Esophagus squamous epithelium (tissue), 4 donors: ENCODE measurements at regions not wholly inside any gene's neighbourhood (a gene's known extent, or its start where the extent isn't known, plus 50 kb on each side); places are given as distances from the start of the nearest gene placed in this dataset.

Experiments
- POLR2A ChIP-seq, 4 donors: fragments of 450-650 bp; IDR thresholded peaks; one replicate each; pipeline ENCODE4 v1.6.1; 2017; ENCODE audit warnings: antibody characterized with exemption in 4 of 4, mild to moderate bottlenecking in 4 of 4, moderate library complexity in 3 of 4
- TF ChIP-seq, protein P1 (sequence below), 6 experiments: fragments of 450-650 bp in 4 of 6; fragments of 200-600 bp in 2 of 6; sonication (generic) in 2 of 6; IDR thresholded peaks; one replicate each; pipeline ENCODE4 v1.5.1; 2016 to 2019; ENCODE audit warnings: antibody characterized with exemption in 6 of 6, mild to moderate bottlenecking in 4 of 6, moderate library complexity in 4 of 6

DNA sequence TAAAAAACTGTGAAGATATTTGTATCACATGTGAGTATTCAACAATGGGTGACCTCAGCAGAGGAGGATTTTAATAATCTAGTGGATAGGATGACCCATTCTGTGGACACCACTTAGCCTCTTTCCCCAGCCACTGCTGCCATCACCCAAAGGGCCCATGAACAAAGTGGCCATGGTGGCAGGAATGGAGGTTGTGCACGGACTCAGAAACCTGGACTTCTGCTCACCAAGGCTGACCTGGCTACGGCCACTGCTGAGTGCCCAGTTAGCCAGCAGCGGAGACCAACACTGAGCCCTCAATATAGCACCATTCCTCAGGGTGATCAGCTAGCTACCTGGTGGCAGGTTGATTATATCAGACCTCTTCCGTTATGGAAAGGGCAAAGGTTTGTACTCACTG lies 1410.4 kb upstream of the CDH9 start:
- no peak for TF ChIP-seq POLR2A (IDR thresholded peaks at IDR 0.05)
- TF ChIP-seq, protein P1, sequence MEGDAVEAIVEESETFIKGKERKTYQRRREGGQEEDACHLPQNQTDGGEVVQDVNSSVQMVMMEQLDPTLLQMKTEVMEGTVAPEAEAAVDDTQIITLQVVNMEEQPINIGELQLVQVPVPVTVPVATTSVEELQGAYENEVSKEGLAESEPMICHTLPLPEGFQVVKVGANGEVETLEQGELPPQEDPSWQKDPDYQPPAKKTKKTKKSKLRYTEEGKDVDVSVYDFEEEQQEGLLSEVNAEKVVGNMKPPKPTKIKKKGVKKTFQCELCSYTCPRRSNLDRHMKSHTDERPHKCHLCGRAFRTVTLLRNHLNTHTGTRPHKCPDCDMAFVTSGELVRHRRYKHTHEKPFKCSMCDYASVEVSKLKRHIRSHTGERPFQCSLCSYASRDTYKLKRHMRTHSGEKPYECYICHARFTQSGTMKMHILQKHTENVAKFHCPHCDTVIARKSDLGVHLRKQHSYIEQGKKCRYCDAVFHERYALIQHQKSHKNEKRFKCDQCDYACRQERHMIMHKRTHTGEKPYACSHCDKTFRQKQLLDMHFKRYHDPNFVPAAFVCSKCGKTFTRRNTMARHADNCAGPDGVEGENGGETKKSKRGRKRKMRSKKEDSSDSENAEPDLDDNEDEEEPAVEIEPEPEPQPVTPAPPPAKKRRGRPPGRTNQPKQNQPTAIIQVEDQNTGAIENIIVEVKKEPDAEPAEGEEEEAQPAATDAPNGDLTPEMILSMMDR (IDR thresholded peaks at IDR 0.05) = no peak
